Keratinocyte (primary cell): ENCODE measurements at regions not wholly inside any gene's neighbourhood (a gene's known extent, or its start where the extent isn't known, plus 50 kb on each side); places are given as distances from the start of the nearest gene placed in this dataset.

Experiments used
- CTCF ChIP-seq, 3 experiments: IDR thresholded peaks in 1 of 3; conservative IDR thresholded peaks in 1 of 3; optimal IDR thresholded peaks in 1 of 3; 2 replicates in 2 of 3; 3 replicates in 1 of 3; pipeline versions ENCODE3 to v1.5.1; 2011; ENCODE audit warnings: low read length in 3 of 3, mild to moderate bottlenecking in 3 of 3, moderate library complexity in 2 of 3, control low read depth in 1 of 3, inconsistent platforms in 1 of 3; ENCODE audit not compliant: insufficient read depth in 2 of 3; ENCODE audit errors: extremely low read depth in 1 of 3
- EZH2 ChIP-seq: IDR thresholded peaks from one replicate; pipeline ENCODE4 v1.6.1; 2012; ENCODE audit warnings: inconsistent platforms, mild to moderate bottlenecking, low read length, moderate library complexity

DNA sequence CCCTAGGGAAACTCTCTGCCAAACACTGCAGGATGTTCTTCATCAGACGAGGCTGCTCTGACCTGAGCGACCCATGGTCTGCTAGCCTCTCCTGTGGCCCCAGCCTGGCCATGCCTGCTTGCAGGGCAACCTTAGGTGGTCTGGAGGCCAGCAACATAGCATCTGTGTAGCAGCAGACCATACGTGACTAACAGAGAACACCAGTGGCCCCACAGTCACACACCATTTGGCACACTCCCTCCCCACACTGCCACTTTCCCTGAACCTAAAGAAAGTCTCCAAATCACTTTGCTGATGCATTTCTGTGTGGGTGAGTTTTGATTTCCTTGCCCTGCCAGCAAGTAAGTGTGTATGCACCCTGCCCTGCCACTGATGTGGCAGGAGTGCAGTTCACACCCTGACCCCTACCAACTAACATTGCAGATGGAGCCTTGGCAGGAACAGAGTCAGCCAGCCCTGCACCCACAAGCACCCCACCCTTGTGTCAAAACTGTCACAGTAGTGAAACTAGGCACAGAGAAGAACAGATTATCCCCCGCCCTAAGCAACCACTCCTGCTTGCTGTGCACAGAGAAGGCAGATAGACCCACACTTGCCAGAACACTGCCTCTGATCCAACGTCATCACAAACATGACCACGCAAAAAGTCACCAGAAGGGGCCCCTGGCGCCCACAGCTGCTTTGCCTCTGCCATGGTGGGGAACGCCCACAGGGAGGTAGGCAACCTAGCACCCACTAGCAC, 249.1 kb downstream of the SPIN4 start:
- TF ChIP-seq CTCF (optimal IDR thresholded peaks at IDR 0.05 in 1 of 3, IDR thresholded peaks at IDR 0.05 in 1 of 3, conservative IDR thresholded peaks at IDR 0.05 in 1 of 3; ENCODE audit: extremely low read depth in 1 of 3, insufficient read depth in 2 of 3, low read length in 3 of 3) (no peak), EZH2 (no peak)
